K562 (cell line): ENCODE measurements at regions not wholly inside any gene's neighbourhood (a gene's known extent, or its start where the extent isn't known, plus 50 kb on each side); places are given as distances from the start of the nearest gene placed in this dataset.

ENCODE experiments used
- ATAC-seq: fragments of 200-7000 bp; cut with Tn5 transposase; 3 replicates; pipeline ENCODE4 v1.9.1; 2020; ENCODE audit warnings: moderate library complexity
- BruUV-seq: library from RNA; stranded (reverse); fragments of 400-500 nt; replicated peaks from 2 replicates; lab custom pipeline; 2021; lab: Mats Ljungman, UMichigan
- CTCF ChIA-PET: fragments of 300-600 bp; formaldehyde crosslinking; extraction: SDS; loops from one replicate; lab custom pipeline; 2021; ENCODE audit warnings: low intra/inter-chr PET ratio; lab: Yijun Ruan, JAX
- POLR2A ChIA-PET: fragments of 300-600, 350-650 bp; sonication (Branson Sonifier 250); formaldehyde crosslinking; extraction: SDS; loops from one replicate; lab custom pipeline; 2021; ENCODE audit warnings: antibody characterized with exemption, inconsistent platforms; lab: Yijun Ruan, JAX
- DNase-seq, 4 experiments: peaks; one replicate each; pipeline versions ENCODE4 v3.0.0 to v3.0.0-alpha.2; 2011 to 2018; ENCODE audit warnings: low spot score in 3 of 4, mixed read lengths in 3 of 4; ENCODE audit errors: extremely low read depth in 1 of 4
- FAIRE-seq: peaks from 2 replicates; lab custom pipeline; 2011; peaks lifted over from hg19 to GRCh38; lab: Jason Lieb, UNC
- H2AFZ ChIP-seq: 2 replicates; pipeline ENCODE4 v1.6.0; 2011; ENCODE audit warnings: low read depth, low read length, control low read depth, inconsistent platforms
- H3K27ac ChIP-seq: fragments of 200-600 bp; 3 replicates; pipeline ENCODE4 v1.8.0; 2011; ENCODE audit warnings: low read depth, mild to moderate bottlenecking, control low read depth, inconsistent platforms, low read length, moderate library complexity, mixed read lengths; ENCODE audit errors: extremely low read depth
- H3K27me3 ChIP-seq, 2 experiments: fragments of 300-600 bp in 1 of 2; 2 replicates in 1 of 2; 3 replicates in 1 of 2; pipeline versions ENCODE4 v1.6.0 to v1.8.0; 2011; ENCODE audit warnings: inconsistent platforms in 2 of 2, low read length in 2 of 2, mild to moderate bottlenecking in 1 of 2, mixed read lengths in 1 of 2, moderate library complexity in 1 of 2; ENCODE audit not compliant: control insufficient read depth in 2 of 2, insufficient read depth in 2 of 2
- H3K36me3 ChIP-seq: fragments of 300-600 bp; 3 replicates; pipeline ENCODE4 v1.8.0; 2011; ENCODE audit warnings: mild to moderate bottlenecking, low read length, inconsistent platforms; ENCODE audit not compliant: control insufficient read depth, insufficient read depth
- H3K4me1 ChIP-seq, 2 experiments: fragments of 200-600 bp in 1 of 2; replicated peaks in 1 of 2; 2 replicates in 1 of 2; 3 replicates in 1 of 2; pipeline versions ENCODE4 v1.5.1 to v1.8.0; 2011; ENCODE audit warnings: inconsistent platforms in 2 of 2, low read length in 2 of 2, mild to moderate bottlenecking in 1 of 2, mixed read lengths in 1 of 2, moderate library complexity in 1 of 2; ENCODE audit not compliant: control insufficient read depth in 2 of 2, insufficient read depth in 2 of 2
- H3K4me2 ChIP-seq: 2 replicates; pipeline ENCODE4 v1.6.1; 2011; ENCODE audit warnings: low read length, control low read depth, inconsistent platforms, mixed read lengths; ENCODE audit not compliant: insufficient read depth
- H3K4me3 ChIP-seq: fragments of 200-600 bp; sonication (generic), shearing (Covaris generic); 2 replicates; pipeline ENCODE4 v1.5.1; 2016; ENCODE audit warnings: control low read depth, inconsistent platforms
- H3K79me2 ChIP-seq: fragments of 200-600 bp; 3 replicates; pipeline ENCODE4 v1.8.0; 2011; ENCODE audit warnings: low read length, inconsistent platforms; ENCODE audit not compliant: control insufficient read depth, insufficient read depth
- H3K9ac ChIP-seq, 2 experiments: 2 replicates each; pipeline versions ENCODE4 v1.6.0 to v1.6.1; 2011; ENCODE audit warnings: low read depth in 2 of 2, low read length in 2 of 2, control low read depth in 1 of 2, inconsistent platforms in 1 of 2, mild to moderate bottlenecking in 1 of 2, mixed read lengths in 1 of 2; ENCODE audit not compliant: insufficient read depth in 1 of 2
- H3K9me1 ChIP-seq: one replicate; pipeline ENCODE4 v1.6.0; 2011; ENCODE audit warnings: inconsistent platforms, mild to moderate bottlenecking, low read length, moderate library complexity; ENCODE audit not compliant: control insufficient read depth, insufficient read depth
- H3K9me3 ChIP-seq: replicated peaks from 2 replicates; pipeline ENCODE4 v1.5.1; 2011; ENCODE audit warnings: low read depth, low read length, inconsistent platforms; ENCODE audit not compliant: control insufficient read depth, insufficient read depth
- H4K20me1 ChIP-seq: replicated peaks from 2 replicates; pipeline ENCODE4 v1.6.1; 2011; ENCODE audit warnings: low read length, inconsistent platforms, mixed read lengths; ENCODE audit not compliant: control insufficient read depth, insufficient read depth
- ARID1B ChIP-seq: fragments of 450-650 bp; IDR thresholded peaks from 2 replicates; pipeline ENCODE4 v1.6.1; 2016; ENCODE audit warnings: antibody characterized with exemption, mild to moderate bottlenecking, inconsistent platforms
- BCOR ChIP-seq: fragments of 450-650 bp; IDR thresholded peaks from 2 replicates; pipeline ENCODE4 v1.6.1; 2016
- BHLHE40 ChIP-seq: IDR thresholded peaks from 2 replicates; pipeline ENCODE4 v1.6.1; 2011; ENCODE audit warnings: low read length, improper control_type of control experiment
- DMBX1 ChIP-seq: fragments of 250-450 bp; sonication (Bioruptor Pico); IDR thresholded peaks from 2 replicates; pipeline ENCODE4 v1.8.0; 2022; ENCODE audit warnings: inconsistent platforms, mild to moderate bottlenecking, moderate library complexity, borderline replicate concordance
- E2F3 ChIP-seq: fragments of 250-450 bp; sonication (Bioruptor Pico); IDR thresholded peaks from 2 replicates; pipeline ENCODE4 v1.4.0; 2020; ENCODE audit warnings: mild to moderate bottlenecking
- MEF2D ChIP-seq: conservative IDR thresholded peaks from 2 replicates; pipeline ENCODE4 v1.6.1; 2016; ENCODE audit warnings: low read depth, missing genetic modification characterization, missing compliant biosample characterization
- RFX5 ChIP-seq: IDR thresholded peaks from 2 replicates; pipeline ENCODE4 v1.6.1; 2011; ENCODE audit warnings: low read depth, mild to moderate bottlenecking, improper control_type of control experiment, low read length
- SLC30A9 ChIP-seq: fragments of 250-450 bp; sonication (Bioruptor Pico); IDR thresholded peaks from 2 replicates; pipeline ENCODE4 v1.8.0; 2022; ENCODE audit warnings: mild to moderate bottlenecking, moderate library complexity
- STAT5B ChIP-seq: fragments of 250-450 bp; sonication (Bioruptor Pico); IDR thresholded peaks from 2 replicates; pipeline ENCODE4 v1.8.0; 2021; ENCODE audit warnings: mild to moderate bottlenecking, inconsistent platforms
- USF1 ChIP-seq: sonication (generic); formaldehyde crosslinking; IDR thresholded peaks from 2 replicates; pipeline ENCODE4 v1.9.0; 2022; ENCODE audit warnings: mild to moderate bottlenecking, missing genetic modification reagents
- USF2 ChIP-seq: sonication (generic); formaldehyde crosslinking; IDR thresholded peaks from 2 replicates; pipeline ENCODE4 v1.5.0; 2020; ENCODE audit warnings: missing genetic modification reagents
- YY1 ChIP-seq, 3 experiments: IDR thresholded peaks; 2 replicates each; pipeline ENCODE4 v1.6.1; 2011; ENCODE audit warnings: low read length in 2 of 3, mild to moderate bottlenecking in 2 of 3, moderate library complexity in 2 of 3, borderline replicate concordance in 1 of 3, control low read depth in 1 of 3, low read depth in 1 of 3; ENCODE audit not compliant: insufficient read depth in 3 of 3, insufficient replicate concordance in 2 of 3, control insufficient read depth in 1 of 3, insufficient read length in 1 of 3; ENCODE audit errors: extremely low read depth in 1 of 3
- ZNF140 ChIP-seq: fragments of 250-450 bp; sonication (Bioruptor Pico); IDR thresholded peaks from 2 replicates; pipeline ENCODE4 v1.8.0; 2021; ENCODE audit warnings: moderate library complexity, mild to moderate bottlenecking, inconsistent platforms
- ZNF224 ChIP-seq: sonication (generic); formaldehyde crosslinking; IDR thresholded peaks from 2 replicates; pipeline ENCODE4 v1.8.0; 2022; ENCODE audit warnings: mild to moderate bottlenecking, missing genetic modification reagents
- ZNF280B ChIP-seq: fragments of 250-450 bp; sonication (Bioruptor Pico); IDR thresholded peaks from 2 replicates; pipeline ENCODE4 v1.5.1; 2021; ENCODE audit warnings: mild to moderate bottlenecking
- ZNF592 ChIP-seq: fragments of 450-650 bp; IDR thresholded peaks from 2 replicates; pipeline ENCODE4 v1.6.1; 2017; ENCODE audit warnings: antibody characterized with exemption, mild to moderate bottlenecking
- ZNF830 ChIP-seq: fragments of 250-450 bp; sonication (Bioruptor Pico); IDR thresholded peaks from 2 replicates; pipeline ENCODE4 v1.5.0; 2021; ENCODE audit warnings: mild to moderate bottlenecking
- WGBS: fragments of 100-300 bp; shearing (Covaris generic); methylation state at CpG from one replicate; pipeline ENCODE4 v1.1.6; 2016; ENCODE audit warnings: low coverage, mixed read lengths; ENCODE audit not compliant: insufficient coverage; ENCODE audit errors: missing lambda C conversion rate; 5-methylcytosine and 5-hydroxymethylcytosine counted together
- in situ Hi-C: fragments of 300-500 bp; cut with MboI; formaldehyde crosslinking; loops from 4 replicates; pipeline ENCODE4 v1.15.0; 2018; ENCODE audit warnings: inconsistent platforms, mixed read lengths
- intact Hi-C: fragments of 100-400 bp; cut with micrococcal nuclease; formaldehyde crosslinking; loops from 2 replicates; pipeline ENCODE4 v1.14.2; 2022

GRCh38 chr12:92489781-92490180 lies 213.0 kb upstream of the PLEKHG7 start:
- ChIA-PET CTCF (no interaction called here), POLR2A (interaction anchor here (1.4 to 2.0 kb wide), 3 partner anchors 11 to 16 kb away, joined by 3 to 6 read pairs (median 4); no protein-coding TSS in a partner anchor)
- H3K36me3 ChIP-seq, result no peaks in the 10 kb centered on the region
- DNase-seq (no peak), ATAC-seq (no peak), FAIRE-seq (no peak)
- H3K9me3 ChIP-seq, result no peaks in the 10 kb centered on the region
- no peak overlapping the region for H3K9ac ChIP-seq
- no peak overlapping the region for H3K4me3 ChIP-seq
- intact Hi-C loops, result no loop called here
- 38% methylated on average over 4 of the region's 4 CpGs for WGBS
- no peak overlapping the region for H3K27ac ChIP-seq
- BruUV-seq, result no TSS peak
- in situ Hi-C loops, result no loop called here
- H3K27me3 ChIP-seq, result no peaks in the 10 kb centered on the region
- no peaks in the 10 kb centered on the region for H3K79me2 ChIP-seq
- H4K20me1 ChIP-seq, result no peaks in the 10 kb centered on the region
- no peaks in the 10 kb centered on the region; a peak in 1 of 5 replicates for H3K4me1 ChIP-seq
- H3K9me1 ChIP-seq, result no peaks in the 10 kb centered on the region
- peak overlapping the region; percentile 33; the same call in 1 of the 2 replicates for H2AFZ ChIP-seq
- no peak overlapping the region for H3K4me2 ChIP-seq
- TF ChIP-seq ZNF280B (CRISPR knock-in tag) (no peak), SLC30A9 (CRISPR knock-in tag) (no peak), DMBX1 (CRISPR knock-in tag) (no peak), E2F3 (CRISPR knock-in tag) (no peak), MEF2D (tag) (no peak), ZNF830 (no peak), ARID1B (no peak), USF1 (CRISPR knock-in tag) (0 out of 2 replicates have a peak, but pooled peaks have one; percentile 35), YY1 (IDR thresholded peaks at IDR 0.05; ENCODE audit: borderline replicate concordance in 1 of 3, control insufficient read depth in 1 of 3, extremely low read depth in 1 of 3, insufficient read depth in 3 of 3, insufficient read length in 1 of 3, insufficient replicate concordance in 2 of 3, low read depth in 1 of 3, low read length in 2 of 3) (no peak), BCOR (no peak), ZNF224 (CRISPR knock-in tag) (no peak), USF2 (CRISPR knock-in tag) (peak; percentile 50), ZNF140 (CRISPR knock-in tag) (no peak), STAT5B (CRISPR knock-in tag) (no peak), ZNF592 (no peak), RFX5 (no peak), BHLHE40 (no peak)
